Mammary epithelial cell (primary cell): ENCODE measurements at regions not wholly inside any gene's neighbourhood (a gene's known extent, or its start where the extent isn't known, plus 50 kb on each side); places are given as distances from the start of the nearest gene placed in this dataset.

Experiments
- CTCF ChIP-seq, 2 donors: IDR thresholded peaks in 1 of 2; conservative IDR thresholded peaks in 1 of 2; 2 replicates each; pipeline ENCODE4 v1.5.1; 2011 to 2012; ENCODE audit warnings: inconsistent platforms in 2 of 2, low read length in 2 of 2, mild to moderate bottlenecking in 2 of 2, control low read depth in 1 of 2, low read depth in 1 of 2; ENCODE audit not compliant: insufficient read depth in 1 of 2; ENCODE audit errors: extremely low read depth in 1 of 2
- EZH2 ChIP-seq: IDR thresholded peaks from 2 replicates; pipeline ENCODE4 v1.6.1; 2012; ENCODE audit warnings: low read length, inconsistent platforms, borderline replicate concordance

GRCh38 chr5:123708074-123708806 is 196.3 kb downstream of the CSNK1G3 start:
- TF ChIP-seq EZH2: no peak
- no peak for TF ChIP-seq CTCF (conservative IDR thresholded peaks at IDR 0.05 in 1 of 2, IDR thresholded peaks at IDR 0.05 in 1 of 2; ENCODE audit: extremely low read depth in 1 of 2, insufficient read depth in 1 of 2, low read depth in 1 of 2, low read length in 2 of 2)
